ENCODE measurements at regions not wholly inside any gene's neighbourhood (a gene's known extent, or its start where the extent isn't known, plus 50 kb on each side); places are given as distances from the start of the nearest gene placed in this dataset.

DNA sequence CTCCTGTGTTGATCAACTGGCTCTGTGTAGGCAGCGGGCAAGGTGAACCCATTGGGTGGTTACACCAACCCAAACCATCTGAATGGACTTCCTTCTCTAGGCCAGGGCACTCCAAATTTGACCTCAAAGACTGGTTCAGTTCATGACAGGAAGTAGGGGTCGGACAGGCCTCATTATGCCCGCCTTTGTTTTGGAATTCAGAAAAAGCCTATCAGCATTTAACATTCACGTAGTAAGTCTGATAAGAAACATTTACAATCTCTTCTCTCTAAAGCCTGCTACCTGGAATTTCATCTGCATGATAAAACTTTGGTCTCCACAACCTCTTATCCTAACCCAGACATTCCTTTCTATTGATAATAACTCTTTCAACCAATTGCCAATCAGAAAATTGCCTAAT, 97.1 kb upstream of the ETV3 start:
- TF ChIP-seq, protein P1, sequence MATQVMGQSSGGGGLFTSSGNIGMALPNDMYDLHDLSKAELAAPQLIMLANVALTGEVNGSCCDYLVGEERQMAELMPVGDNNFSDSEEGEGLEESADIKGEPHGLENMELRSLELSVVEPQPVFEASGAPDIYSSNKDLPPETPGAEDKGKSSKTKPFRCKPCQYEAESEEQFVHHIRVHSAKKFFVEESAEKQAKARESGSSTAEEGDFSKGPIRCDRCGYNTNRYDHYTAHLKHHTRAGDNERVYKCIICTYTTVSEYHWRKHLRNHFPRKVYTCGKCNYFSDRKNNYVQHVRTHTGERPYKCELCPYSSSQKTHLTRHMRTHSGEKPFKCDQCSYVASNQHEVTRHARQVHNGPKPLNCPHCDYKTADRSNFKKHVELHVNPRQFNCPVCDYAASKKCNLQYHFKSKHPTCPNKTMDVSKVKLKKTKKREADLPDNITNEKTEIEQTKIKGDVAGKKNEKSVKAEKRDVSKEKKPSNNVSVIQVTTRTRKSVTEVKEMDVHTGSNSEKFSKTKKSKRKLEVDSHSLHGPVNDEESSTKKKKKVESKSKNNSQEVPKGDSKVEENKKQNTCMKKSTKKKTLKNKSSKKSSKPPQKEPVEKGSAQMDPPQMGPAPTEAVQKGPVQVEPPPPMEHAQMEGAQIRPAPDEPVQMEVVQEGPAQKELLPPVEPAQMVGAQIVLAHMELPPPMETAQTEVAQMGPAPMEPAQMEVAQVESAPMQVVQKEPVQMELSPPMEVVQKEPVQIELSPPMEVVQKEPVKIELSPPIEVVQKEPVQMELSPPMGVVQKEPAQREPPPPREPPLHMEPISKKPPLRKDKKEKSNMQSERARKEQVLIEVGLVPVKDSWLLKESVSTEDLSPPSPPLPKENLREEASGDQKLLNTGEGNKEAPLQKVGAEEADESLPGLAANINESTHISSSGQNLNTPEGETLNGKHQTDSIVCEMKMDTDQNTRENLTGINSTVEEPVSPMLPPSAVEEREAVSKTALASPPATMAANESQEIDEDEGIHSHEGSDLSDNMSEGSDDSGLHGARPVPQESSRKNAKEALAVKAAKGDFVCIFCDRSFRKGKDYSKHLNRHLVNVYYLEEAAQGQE (IDR thresholded peaks at IDR 0.05; ENCODE audit: low read depth, low read length) = no peak
- no peak for TF ChIP-seq GABPA (IDR thresholded peaks at IDR 0.05; ENCODE audit: low read depth)
- TF ChIP-seq, protein P2, sequence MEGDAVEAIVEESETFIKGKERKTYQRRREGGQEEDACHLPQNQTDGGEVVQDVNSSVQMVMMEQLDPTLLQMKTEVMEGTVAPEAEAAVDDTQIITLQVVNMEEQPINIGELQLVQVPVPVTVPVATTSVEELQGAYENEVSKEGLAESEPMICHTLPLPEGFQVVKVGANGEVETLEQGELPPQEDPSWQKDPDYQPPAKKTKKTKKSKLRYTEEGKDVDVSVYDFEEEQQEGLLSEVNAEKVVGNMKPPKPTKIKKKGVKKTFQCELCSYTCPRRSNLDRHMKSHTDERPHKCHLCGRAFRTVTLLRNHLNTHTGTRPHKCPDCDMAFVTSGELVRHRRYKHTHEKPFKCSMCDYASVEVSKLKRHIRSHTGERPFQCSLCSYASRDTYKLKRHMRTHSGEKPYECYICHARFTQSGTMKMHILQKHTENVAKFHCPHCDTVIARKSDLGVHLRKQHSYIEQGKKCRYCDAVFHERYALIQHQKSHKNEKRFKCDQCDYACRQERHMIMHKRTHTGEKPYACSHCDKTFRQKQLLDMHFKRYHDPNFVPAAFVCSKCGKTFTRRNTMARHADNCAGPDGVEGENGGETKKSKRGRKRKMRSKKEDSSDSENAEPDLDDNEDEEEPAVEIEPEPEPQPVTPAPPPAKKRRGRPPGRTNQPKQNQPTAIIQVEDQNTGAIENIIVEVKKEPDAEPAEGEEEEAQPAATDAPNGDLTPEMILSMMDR (IDR thresholded peaks at IDR 0.05) = no peak
- no peak for TF ChIP-seq RFX5 (IDR thresholded peaks at IDR 0.05; ENCODE audit: low read length)
- TF ChIP-seq RXRA (IDR thresholded peaks at IDR 0.05; ENCODE audit: borderline replicate concordance, low read depth) = no peak
- TF ChIP-seq RAD21 (IDR thresholded peaks at IDR 0.05; ENCODE audit: low read length) = no peak
- no peak for TF ChIP-seq SIN3A (IDR thresholded peaks at IDR 0.05; ENCODE audit: borderline replicate concordance, low read depth, low read length)
- TF ChIP-seq, protein P3, sequence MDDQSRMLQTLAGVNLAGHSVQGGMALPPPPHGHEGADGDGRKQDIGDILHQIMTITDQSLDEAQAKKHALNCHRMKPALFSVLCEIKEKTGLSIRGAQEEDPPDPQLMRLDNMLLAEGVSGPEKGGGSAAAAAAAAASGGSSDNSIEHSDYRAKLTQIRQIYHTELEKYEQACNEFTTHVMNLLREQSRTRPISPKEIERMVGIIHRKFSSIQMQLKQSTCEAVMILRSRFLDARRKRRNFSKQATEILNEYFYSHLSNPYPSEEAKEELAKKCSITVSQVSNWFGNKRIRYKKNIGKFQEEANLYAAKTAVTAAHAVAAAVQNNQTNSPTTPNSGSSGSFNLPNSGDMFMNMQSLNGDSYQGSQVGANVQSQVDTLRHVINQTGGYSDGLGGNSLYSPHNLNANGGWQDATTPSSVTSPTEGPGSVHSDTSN (IDR thresholded peaks at IDR 0.05) = no peak
- no peak for TF ChIP-seq EP300 (IDR thresholded peaks at IDR 0.05; ENCODE audit: borderline replicate concordance in 1 of 2, low read depth in 1 of 2, low read length in 1 of 2)
- TF ChIP-seq, protein P4, sequence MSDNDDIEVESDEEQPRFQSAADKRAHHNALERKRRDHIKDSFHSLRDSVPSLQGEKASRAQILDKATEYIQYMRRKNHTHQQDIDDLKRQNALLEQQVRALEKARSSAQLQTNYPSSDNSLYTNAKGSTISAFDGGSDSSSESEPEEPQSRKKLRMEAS (IDR thresholded peaks at IDR 0.05; ENCODE audit: low read depth) = no peak
- TF ChIP-seq, protein P5, sequence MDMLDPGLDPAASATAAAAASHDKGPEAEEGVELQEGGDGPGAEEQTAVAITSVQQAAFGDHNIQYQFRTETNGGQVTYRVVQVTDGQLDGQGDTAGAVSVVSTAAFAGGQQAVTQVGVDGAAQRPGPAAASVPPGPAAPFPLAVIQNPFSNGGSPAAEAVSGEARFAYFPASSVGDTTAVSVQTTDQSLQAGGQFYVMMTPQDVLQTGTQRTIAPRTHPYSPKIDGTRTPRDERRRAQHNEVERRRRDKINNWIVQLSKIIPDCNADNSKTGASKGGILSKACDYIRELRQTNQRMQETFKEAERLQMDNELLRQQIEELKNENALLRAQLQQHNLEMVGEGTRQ (IDR thresholded peaks at IDR 0.05; ENCODE audit: borderline replicate concordance, low read depth, low read length) = no peak
- no peak for TF ChIP-seq EZH2phosphoT487 (IDR thresholded peaks at IDR 0.05; ENCODE audit: borderline replicate concordance, low read depth)

Data from SK-N-SH (cell line).